ENCODE measurements at regions not wholly inside any gene's neighbourhood (a gene's known extent, or its start where the extent isn't known, plus 50 kb on each side); places are given as distances from the start of the nearest gene placed in this dataset.

DNA sequence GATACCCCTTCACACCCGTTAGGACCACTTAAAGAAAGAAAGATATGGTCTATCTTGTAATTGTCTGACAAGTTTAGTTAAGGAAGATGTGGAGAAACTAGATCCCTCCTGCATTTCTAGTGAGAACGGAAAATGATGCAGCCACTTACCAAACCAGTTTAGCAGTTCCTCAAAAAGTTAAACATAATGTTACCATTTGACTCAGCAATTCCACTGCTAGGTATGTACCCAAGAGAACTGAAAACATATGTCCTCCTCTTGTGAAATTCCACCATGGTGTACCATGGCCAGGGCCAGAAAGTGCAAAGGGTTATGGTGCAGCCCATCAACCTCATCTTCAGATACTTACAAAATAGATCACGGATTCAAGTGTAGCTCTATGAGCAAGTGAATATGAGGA lies 79.0 kb upstream of the ID2 start:
- no peak for TF ChIP-seq TAF1 (IDR thresholded peaks at IDR 0.05; ENCODE audit: low read depth, low read length)
- TF ChIP-seq POLR2A (IDR thresholded peaks at IDR 0.05; ENCODE audit: low read depth, low read length), result no peak

Data from GM12891 (cell line).